ENCODE measurements at regions not wholly inside any gene's neighbourhood (a gene's known extent, or its start where the extent isn't known, plus 50 kb on each side); places are given as distances from the start of the nearest gene placed in this dataset.

DNA sequence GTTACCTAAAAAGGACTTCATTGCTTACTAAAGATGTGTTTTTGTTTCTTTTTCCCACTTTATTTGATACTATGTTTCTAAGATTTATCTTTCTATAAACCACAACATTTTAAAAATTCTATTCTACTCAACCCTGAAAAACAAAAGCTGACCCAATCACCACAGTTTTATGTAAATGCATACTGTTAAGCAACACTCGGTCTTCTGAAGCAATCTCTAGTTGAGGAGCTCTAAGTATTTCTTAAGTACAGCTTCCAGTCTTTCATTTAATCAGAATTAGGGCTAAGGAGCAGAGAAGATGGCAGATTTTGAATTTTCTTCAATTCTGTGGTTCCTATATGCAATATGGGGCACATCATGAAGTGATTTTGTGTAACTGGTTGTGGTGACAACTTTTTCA is 72.2 kb upstream of the SLC4A10 start:
- TF ChIP-seq SIN3A (IDR thresholded peaks at IDR 0.05; ENCODE audit: borderline replicate concordance, insufficient read depth, low read length) (no peak), POLR2AphosphoS5 (IDR thresholded peaks at IDR 0.05; ENCODE audit: low read depth, low read length) (no peak), TAF1 (IDR thresholded peaks at IDR 0.05; ENCODE audit: borderline replicate concordance, insufficient read depth, low read length) (no peak), FOXP2 (optimal IDR thresholded peaks at IDR 0.05; ENCODE audit: borderline replicate concordance, extremely low read depth, extremely low read length, insufficient read depth) (no peak)
- TF ChIP-seq, protein P1, sequence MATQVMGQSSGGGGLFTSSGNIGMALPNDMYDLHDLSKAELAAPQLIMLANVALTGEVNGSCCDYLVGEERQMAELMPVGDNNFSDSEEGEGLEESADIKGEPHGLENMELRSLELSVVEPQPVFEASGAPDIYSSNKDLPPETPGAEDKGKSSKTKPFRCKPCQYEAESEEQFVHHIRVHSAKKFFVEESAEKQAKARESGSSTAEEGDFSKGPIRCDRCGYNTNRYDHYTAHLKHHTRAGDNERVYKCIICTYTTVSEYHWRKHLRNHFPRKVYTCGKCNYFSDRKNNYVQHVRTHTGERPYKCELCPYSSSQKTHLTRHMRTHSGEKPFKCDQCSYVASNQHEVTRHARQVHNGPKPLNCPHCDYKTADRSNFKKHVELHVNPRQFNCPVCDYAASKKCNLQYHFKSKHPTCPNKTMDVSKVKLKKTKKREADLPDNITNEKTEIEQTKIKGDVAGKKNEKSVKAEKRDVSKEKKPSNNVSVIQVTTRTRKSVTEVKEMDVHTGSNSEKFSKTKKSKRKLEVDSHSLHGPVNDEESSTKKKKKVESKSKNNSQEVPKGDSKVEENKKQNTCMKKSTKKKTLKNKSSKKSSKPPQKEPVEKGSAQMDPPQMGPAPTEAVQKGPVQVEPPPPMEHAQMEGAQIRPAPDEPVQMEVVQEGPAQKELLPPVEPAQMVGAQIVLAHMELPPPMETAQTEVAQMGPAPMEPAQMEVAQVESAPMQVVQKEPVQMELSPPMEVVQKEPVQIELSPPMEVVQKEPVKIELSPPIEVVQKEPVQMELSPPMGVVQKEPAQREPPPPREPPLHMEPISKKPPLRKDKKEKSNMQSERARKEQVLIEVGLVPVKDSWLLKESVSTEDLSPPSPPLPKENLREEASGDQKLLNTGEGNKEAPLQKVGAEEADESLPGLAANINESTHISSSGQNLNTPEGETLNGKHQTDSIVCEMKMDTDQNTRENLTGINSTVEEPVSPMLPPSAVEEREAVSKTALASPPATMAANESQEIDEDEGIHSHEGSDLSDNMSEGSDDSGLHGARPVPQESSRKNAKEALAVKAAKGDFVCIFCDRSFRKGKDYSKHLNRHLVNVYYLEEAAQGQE (IDR thresholded peaks at IDR 0.05; ENCODE audit: insufficient read depth in 1 of 2, low read depth in 2 of 2, low read length in 2 of 2), result no peak
